ENCODE measurements at regions not wholly inside any gene's neighbourhood (a gene's known extent, or its start where the extent isn't known, plus 50 kb on each side); places are given as distances from the start of the nearest gene placed in this dataset.
A peak's percentile ranks its signal among the peaks of the same experiment; 100 is the strongest.

DNA sequence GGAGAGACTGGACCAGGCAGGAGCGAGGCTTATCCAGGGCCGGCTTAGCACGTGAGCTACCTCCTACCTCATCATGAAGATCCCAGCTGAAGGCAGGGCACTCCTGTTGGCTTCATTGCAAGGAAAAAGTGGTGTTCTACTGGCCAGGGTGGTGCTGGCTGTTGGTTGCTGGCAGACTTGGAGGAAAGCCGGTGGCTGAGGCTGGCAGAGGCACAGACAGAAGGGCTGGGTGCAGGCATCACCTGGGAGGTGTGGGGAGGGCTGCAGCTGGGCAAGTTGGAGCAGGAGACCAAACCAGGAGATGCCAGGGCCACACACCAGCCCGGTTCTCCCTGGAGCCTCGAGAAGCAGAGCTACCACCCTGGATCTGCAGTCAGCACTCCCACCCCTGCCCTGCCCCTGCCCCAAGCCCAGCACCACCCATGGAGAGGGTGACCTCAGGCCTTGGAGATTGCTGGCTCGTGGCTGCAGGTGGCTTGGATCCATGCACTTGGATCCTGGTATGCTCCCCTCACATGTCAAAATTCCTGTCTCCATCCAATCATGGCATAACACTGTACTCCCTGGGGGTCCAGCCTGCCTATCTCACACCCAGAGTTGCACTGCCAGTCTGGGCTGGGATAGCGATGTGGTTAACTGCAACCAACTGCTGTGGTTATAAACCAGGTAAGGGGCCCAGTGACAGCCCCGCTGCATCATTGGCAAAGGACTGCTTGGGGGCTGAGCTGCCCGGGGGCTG is 49.7 kb downstream of the GLI2 start:
- DNase-seq = no peak

DNA sequence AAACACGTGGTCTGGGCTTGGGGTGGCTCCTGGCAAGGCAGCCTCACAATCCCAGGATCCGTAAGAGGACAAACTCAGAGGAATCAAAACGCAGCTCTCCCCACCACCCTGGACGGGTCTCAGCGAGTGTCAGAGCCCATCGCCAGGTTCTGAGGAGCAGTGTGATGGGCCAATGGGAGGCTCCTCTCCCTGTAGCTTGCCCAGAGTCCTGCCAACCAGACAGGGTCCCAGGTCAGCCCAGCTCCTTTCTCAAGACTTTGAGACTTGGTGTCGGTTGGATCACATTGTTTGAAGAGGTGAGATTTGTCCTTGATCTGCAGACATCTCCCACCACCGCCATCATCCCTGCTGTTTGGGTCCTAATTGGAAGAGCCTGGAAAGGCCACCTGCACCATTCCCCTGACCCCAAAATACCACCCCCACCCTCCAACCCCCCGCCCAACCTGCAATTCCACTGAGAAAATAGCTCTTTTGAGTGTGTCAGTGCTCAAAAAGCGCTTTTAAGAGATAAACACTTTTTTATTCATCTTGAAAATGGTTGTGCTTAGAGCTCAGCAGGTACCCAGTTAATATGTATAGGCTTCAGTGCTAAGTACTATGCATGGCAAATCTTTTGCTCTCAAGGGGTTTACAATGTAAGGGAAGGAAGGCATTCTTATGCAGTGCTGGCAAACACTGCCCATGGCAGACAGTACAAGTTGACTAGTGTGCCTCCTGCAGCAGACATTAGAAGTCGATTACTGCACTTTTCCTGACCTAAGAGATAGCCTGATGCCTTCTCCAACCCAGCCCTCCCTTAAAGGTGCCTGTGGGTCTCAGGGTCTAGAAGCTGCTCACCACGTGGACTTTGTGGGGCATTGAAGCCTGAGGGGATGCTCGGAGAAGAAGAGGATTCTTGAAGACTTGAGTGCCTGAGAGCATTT is 50.6 kb downstream of the GLI2 start:
- DNase-seq = no peak

DNA sequence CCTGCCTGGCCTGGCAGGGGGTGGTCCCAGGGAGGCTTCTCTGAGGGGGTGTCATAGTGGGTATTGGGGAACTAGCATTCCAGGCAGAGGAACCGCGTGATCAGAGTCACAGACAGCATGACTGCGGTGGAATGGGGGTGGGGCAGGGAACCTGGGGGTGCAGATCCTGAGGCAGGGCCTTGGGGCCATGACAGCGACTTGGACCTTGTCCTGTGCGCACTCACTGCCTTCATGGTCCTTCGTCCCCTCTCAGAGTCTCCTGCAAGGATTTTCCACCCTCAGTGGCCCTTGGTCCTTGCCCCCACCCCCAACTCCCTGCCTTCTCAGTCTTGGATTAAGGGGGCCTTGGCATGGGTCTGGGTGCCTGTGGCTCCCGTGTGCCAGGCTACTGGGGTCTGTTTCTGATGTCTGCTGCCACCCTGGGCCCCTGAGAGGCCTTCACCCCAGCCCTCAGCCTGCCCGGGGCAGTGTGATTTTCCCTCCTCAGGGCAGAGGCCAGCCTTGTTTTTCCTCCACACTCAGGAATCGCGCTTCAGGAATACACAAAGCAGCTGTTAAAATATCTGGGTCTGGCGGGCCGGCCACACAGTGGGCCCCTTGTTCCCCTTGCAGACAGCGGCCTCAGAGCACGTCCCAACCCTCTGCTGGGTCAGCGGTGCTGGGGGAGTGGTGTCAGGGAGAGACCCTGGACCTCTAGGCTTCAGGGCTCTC is 51.6 kb downstream of the GLI2 start:
- no peak for DNase-seq

DNA sequence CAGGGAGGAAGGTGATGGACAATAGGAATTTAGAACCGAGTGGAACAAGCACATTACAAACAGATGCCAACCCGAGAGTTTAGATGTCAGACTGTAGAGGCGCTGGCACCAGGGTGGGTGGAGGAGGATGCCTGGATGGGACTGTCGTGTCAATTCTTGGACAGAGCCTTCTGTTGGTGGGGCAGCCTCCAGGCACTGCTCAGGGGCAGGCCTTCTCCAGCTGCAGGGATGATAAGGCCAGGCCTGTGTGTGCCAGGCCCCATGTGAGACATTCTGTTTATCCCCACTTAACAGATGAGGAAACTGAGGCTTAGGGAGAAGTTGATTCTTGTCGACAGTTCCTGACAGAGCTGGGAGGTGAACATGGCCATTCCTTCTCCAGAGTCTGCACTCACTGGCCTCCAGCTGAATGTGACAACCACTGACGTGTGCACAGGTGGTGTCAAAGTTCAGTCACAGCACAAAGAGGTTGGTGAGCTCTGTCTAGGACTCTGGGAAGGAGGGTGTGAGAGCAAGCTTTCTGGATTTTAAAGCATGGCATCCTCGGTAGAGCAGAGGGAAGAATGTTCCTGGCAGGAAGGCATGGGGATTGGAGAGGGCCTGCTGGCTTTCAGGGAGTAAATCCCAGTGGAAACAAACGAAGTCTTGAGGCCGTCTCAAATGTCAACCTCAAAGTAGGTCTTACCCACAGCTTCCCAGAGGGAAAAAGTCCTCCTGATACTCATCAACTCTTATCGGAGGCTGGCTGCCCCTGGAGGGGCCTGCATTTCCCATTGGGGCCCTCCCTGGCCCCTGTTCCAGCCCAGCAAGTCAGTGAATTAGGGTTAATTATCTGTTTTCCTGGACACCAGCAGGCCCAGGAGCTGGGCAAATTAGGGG is 52.4 kb downstream of the GLI2 start:
- no peak for DNase-seq

DNA sequence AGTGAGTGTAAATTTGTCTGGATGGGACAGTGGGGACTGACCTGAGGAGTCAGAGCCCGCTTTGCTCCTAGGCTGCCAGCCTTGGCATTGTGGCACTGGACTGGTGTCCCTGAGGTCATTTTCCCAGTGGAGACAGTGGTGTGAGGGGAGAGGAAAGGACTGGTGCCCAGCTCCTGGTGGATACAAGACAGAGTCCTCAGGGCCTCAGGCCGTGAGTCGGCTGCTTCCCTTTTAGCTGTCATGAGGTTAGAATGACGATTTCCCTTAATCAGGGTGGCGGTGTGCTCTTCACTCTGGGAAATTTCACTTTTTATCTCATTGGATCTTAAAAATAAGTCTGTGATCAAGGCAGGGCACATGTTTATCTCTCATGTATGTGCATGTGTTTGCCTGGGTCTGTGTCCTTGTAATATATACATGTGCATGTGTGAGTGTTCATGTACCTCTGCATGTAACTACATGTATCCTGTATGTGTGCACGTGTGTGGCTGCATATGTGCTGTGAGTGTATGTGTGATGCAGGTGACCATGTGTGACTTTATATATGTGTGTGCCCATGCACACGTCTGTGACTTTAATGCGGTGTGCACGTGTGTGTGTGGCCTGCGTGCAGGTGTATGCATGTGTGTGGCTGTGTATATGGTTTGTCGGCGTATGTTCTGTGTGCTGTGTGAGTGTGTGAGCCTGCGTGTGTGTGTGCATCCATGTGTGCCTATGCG is 55.7 kb downstream of the GLI2 start:
- DNase-seq = no peak

DNA sequence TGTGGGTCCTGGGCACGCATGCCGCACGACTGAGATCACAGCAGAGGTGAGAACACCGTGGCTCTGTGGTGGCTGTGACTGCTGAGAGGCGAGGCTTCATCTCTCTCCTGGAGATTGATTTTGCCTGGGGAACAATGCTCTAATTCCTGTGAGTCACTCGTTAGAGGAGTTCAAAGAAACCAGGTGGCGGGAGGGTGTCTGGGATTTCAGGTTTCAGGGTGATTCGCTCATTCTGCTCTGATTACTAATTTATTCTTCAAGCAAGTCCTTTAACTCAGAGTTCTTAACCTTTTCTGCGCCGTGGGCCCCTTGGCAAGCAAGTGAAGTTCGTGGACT is 56.3 kb downstream of the GLI2 start:
- DNase-seq = no peak

DNA sequence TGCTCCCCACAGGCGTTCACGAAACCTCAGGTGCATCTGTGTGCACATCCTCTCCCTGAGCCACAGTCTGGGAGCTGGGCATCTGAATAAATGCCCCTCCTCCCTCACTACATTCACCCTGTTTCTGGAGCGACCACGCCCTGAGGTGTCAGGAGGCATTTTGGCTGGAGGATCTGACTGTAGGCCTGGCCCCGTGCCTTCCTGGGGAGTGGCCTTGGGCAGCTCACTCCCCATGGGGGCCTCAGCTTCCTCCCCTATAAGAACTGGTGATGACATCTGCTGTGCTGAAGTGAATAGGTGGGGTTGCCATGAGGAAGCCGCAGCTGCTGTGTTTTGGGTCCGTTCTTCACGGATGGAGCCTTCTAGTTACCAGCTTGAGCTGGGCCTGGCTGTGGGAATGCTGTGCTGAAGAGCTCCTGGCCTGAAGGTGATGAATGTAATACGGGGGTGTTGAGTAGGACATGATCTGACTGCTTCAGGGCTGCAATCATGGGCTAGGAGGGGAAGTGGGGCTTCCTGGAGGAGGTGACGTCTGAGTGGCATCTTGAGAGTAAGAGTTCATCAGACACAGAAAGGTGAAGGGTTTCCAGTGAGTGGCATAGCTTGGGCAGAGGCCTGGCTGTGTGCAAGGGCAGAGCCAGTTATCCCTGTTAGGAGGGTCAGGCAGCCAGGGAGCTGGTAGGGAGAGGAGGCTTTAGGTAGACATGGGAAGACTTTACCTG is 58.2 kb downstream of the GLI2 start:
- peak; percentile 51 to 76 for DNase-seq

DNA sequence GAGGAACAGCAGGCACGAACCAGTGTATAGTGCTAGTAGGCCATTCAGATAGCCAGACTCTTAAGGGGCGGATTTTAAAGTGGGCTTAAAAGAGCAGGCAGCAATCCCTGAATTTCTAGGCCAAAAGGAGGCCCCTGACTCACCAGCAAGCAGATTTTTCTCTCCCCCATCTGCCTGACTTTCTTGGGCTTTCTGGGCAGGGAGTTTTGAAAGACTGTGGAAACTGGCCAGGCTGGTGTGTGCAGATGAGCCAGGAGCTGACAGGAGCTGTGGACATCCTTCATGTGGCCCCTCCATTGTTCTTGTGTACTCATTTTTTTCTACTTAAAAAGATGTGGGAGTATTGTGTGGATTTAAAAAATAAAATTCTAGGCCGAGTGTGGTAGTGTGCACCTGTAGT is 59.0 kb downstream of the GLI2 start:
- peak in 1 of 2 experiments; percentile 12 for DNase-seq

DNA sequence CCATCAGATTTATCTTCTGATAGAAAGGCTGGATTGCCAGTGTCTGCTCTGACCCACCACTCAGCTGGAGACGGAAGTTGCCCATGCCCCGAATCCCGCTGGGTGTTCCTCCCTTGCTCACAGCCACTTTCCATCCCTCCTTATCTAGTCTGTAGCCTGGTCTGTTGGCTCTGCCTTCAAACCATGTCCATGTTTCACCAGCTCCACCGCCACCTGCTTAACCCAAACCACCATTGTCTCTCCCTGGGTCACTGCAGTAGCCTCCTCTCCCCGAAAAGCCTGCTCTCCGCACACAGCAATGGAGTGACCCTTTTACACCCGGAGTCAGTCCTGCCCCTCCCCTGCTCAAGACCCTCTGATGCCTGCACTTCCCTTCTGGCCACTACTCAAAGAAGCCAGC is 60.4 kb downstream of the GLI2 start:
- DNase-seq = no peak

DNA sequence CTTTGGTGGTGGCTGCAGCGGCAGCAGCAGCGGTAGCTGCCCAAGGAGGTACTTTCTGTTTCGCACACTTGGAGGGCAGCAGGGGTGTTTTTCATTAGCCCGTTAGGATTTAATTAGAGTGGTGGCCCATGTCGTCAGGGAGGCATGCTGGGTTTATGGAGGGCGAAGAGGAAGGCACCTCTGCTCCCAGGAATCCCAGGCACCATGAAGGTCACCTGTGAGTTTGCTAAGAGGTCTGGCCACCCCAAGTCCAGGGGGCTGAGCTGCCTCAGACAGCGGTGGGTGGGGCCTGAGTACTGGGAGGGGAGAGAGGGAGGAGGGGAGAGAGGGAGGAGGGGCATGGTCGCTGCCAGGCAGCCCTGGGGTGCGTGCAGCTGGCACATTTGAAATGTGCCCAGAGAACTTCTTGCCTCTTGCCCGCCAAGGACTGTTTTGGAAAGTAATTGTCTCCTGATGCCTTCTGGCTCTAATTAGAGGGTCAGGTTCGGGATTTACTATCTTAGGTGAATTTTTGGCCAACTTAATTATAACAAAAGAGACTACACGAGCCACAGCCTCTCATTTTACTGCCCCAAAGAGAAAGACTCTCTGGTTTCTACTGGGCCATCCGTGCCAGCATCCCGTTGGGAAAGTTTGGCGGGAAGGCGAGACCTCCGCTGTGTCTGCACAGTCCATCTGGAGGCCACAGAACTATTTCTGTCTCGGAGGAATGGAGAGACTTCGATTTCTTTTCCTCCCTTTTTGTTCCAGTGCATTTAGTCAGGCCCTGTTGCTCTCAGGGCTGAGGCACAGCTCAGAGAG is 62.0 kb downstream of the GLI2 start:
- DNase-seq = no peak

DNA sequence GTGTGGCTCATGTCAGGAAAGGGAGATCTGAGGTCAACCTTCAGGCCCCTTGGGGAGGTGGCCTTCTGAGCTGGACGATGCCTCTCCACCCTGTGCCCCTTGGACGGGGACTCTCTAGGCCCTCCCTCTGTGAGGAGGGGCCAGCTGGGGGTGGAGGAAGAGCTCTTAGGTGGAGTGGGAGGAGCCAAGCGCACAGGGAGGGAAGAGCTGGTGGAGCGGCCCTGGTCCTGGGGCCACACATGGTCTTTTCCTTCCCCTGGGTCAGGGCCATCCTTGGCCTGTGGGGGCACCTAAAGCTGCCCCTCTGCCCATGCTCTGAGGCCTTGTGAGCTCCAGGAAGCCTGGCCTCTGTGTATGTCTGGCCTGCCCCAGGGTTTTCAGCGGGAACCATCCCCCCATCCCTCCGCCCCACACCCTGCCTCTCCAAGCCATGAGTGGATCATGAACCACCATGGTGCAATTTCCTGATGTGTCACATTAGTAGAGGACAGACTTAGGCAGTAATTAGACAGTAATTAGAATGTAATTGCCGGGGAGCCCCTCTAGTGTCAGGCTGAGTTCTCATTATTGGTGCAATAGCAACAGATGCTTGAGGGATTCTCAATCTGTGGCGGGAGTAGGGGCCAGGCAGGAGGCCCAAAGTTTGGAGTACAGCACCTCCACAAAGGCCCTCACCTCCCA is 63.0 kb downstream of the GLI2 start:
- DNase-seq = peak; percentile 78 to 86

DNA sequence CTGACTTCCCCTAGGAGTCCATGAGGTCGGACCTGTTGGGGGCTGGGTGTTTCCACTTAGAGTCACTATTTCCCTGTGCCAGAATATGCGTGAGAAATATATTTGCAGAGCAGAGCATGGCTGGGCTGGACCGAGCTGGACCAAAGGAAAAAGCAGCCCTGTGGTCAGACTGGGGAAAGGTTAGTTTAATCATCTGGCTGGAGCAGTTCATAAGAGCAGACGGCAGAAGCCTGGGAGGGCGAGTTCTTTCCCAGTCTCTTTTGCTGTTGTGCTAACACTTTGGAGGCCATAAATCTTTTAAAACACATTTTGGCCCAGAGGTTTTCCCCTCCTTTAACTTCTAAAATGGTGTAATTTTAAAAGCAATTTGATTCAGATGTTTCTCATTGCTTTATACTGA is 66.5 kb downstream of the GLI2 start:
- no peak for DNase-seq

DNA sequence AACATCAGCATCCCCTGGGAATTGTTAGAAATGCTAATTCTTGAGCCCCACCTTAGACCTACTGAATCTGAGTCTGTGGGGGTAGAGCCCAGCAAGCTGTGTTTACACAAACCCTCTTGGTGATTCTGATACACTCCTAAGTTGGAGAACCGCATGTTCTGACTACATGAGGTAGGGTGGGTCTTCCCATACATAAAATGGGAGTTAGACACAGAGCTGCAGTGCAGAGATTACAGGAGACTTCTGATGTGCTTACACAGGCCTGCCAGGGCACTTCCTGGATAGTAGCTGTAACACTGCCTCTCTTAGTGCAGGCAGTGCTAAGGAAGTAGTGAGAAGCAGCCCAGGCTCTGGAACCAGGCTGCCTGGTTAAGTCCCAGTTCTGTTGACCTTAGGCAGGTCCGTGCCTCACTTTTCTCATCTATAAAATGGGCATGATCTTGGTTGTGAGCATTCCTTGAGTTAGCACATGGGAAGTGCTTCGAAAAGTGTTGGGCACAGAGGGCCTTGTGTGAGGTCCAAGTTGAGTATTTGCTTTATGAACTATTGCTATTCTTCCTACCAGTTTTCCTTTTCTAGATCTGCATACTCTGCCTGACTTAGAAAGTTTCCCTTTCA is 67.3 kb downstream of the GLI2 start:
- no peak for DNase-seq

DNA sequence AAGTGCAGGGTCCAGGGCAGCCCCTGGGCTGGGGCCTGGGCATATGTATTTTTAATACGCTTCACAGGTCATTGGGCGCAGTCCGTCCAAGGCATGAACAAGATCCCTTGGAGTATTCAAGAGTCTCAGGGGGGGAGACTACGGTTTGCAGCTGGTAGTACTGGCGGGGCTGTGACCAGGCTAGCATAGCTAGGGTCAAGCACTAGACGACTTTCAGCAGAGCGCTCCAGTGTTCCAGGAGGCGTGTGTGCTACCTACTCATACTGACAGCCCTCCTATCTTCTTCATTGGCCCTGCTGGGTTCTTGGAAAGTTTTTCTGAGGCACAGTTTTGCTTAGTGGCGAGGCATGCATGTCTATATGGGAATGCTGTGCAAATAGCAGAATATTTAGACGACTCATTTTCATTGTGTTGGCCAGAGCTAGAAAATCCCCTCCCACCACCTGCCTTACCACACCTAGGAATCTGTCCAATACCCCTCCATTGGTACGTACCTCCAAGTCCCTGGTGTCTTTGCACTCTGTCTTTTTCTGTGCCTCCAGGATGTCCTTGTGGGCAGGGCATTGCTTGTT is 68.2 kb downstream of the GLI2 start:
- DNase-seq = no peak

DNA sequence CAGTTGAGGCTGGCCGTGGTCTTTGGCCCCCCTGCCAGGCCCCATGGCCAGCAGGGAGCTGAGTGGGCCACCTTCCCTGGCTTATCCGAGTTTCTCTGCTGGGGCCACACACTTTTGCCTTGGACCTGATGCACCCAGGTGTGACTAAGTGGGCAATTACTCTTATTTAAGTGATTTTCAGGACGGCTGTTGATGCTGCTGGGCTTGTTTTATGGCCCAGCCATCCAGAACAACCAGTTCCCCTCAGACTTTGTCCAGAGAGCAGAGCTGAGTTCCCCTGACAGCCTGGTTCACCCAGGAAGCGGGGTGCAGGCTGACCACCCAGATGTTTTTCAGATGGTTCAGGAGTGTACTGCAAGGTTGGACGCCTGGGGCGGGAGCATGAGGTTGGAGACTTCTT is 68.8 kb downstream of the GLI2 start:
- DNase-seq = peak in 1 of 2 experiments; percentile 54

DNA sequence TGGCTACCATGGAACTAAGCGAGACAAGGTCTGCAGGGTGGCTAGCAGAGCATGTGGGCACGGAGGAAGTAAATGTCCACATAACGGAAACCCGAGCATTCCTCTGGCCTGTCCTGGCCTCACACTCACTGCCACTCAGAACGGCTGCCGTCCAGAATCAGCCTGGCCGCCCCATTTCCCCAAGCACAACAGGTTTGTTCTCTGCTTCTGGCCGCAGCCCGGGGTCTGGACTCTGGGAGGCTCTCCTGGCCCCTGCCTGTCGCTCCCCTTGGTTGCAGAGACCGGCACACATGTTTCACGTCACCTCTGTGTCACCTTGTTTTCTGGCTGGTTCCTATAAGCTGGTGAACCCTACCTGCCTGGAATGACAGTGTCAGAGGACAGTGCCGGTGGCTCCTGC is 69.3 kb downstream of the GLI2 start:
- no peak for DNase-seq

DNA sequence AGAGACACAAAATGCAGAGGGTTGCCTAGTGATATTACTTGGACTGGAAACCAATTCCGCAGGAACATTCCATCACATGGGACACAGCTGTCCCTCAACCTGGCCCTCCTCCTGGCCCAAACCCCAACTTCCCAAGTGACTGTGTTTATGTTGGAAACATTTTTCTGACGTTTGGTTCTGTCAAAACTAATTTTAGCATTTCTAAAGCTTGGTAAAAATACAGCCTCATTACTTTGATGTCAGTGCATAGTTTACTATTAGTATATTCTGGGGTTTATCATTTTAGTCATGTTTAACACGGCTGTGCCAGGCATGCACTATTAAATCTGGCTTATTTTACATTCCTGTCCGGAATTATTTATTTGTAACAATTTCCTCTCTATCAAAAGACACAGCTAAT is 69.9 kb downstream of the GLI2 start:
- no peak for DNase-seq

DNA sequence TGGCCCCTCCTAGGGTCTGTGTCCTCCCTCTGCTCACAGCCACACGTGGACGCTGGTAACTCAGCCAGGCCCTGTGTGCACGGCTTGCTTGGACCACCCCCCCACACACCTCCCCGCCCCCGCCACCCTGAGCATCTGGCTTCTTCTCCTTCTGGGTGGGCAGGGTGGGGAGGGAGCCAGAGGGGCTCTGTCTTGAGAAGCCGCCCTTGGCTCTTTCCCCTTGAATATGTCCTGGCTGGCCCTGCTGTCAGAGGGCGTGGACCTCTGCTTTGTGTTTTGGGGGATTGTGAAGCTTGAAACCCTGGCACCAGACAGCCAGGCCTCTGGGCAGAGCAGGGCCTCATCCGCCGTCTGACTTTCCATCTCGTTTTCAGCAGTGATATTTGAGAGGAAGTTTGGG is 72.1 kb downstream of the GLI2 start:
- DNase-seq = peak in 1 of 2 experiments; percentile 15

DNA sequence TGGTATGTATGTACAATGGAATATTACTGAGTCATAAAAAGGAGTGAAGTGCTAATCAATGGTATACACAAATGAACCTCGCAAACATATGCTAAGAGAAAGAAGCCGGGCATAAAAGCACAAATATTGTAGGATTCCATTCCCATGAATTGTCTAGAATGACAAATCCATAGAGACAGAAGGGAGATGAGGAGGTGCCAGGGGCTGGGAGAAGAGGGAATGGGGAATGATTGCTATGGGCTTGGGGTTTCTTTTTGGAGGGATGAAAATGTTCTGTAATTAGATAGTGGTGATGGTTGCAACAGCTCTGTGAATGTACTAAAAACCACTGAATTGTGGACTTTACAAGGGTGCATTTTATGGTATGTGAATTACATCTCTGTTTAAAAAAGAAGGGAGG is 73.5 kb downstream of the GLI2 start:
- no peak for DNase-seq

Data from NCI-H524 (cell line).